H1 (cell line): ENCODE measurements at regions not wholly inside any gene's neighbourhood (a gene's known extent, or its start where the extent isn't known, plus 50 kb on each side); places are given as distances from the start of the nearest gene placed in this dataset.

ENCODE experiments used
- NANOG ChIP-seq: IDR thresholded peaks from 2 replicates; pipeline ENCODE4 v1.6.1; 2011; ENCODE audit warnings: low read length, low read depth, mild to moderate bottlenecking, inconsistent platforms; ENCODE audit not compliant: insufficient read depth, poor library complexity, severe bottlenecking

DNA sequence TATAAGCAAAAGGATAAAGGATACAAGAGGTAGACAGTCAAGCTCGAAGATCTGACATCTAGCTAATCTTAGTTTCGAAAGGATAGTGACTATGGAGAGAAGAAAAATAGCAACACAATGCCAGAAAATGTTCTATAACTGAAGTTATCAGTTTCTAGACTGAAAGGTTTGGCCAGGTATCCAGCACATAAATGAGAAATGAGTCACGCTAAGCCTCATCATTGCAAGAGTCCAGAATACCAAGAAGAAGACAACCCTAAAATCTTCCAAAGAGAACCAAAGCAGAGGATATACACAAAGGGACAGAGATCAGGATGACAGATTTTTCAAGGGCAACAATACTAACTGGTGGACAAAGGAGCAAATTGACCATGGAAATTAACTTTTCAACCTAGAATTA is 237.0 kb downstream of the POSTN start (continued):
- TF ChIP-seq NANOG: no peak
